Activated B cell treated with CpG ODN at 0.5 μM for 24 hours (primary cell): ENCODE measurements at regions not wholly inside any gene's neighbourhood (a gene's known extent, or its start where the extent isn't known, plus 50 kb on each side); places are given as distances from the start of the nearest gene placed in this dataset.
A peak's percentile ranks its signal among the peaks of the same experiment; 100 is the strongest.
"Not testable (repeated sequence)": the region's sequence is repeated elsewhere in the genome, so short reads cannot be mapped to it uniquely, and the experiment has no call there.

Source experiments
- ATAC-seq: fragments of 200-7000 bp; cut with Tn5 transposase; one replicate; pipeline ENCODE4 v1.10.0; 2021; ENCODE audit warnings: low read depth, mild to moderate bottlenecking, moderate library complexity
- CTCF ChIA-PET: fragments of 350-600 bp; sonication (Branson Sonifier 250); formaldehyde crosslinking; loops from one replicate; lab custom pipeline; 2021; ENCODE audit warnings: antibody characterized with exemption; lab: Charles Lee
- POLR2A ChIA-PET: fragments of 350-600 bp; sonication (Branson Sonifier 250); formaldehyde crosslinking; loops from one replicate; lab custom pipeline; 2021; ENCODE audit warnings: antibody characterized with exemption; lab: Charles Lee
- DNase-seq: peaks from one replicate; pipeline ENCODE4 v3.0.0; 2022
- H3K27ac Mint-ChIP-seq: one replicate; pipeline ENCODE4 v1.8.0; 2020; ENCODE audit warnings: mixed read lengths
- H3K27me3 Mint-ChIP-seq: one replicate; pipeline ENCODE4 v1.8.0; 2021; ENCODE audit warnings: mixed read lengths
- H3K36me3 Mint-ChIP-seq: one replicate; pipeline ENCODE4 v1.8.0; 2021; ENCODE audit warnings: low read depth, mixed read lengths
- H3K4me1 Mint-ChIP-seq: one replicate; pipeline ENCODE4 v1.8.0; 2021; ENCODE audit warnings: mixed read lengths
- H3K4me3 Mint-ChIP-seq: one replicate; pipeline ENCODE4 v1.8.0; 2020; ENCODE audit warnings: mild to moderate bottlenecking, mixed read lengths
- H3K9me3 Mint-ChIP-seq: one replicate; pipeline ENCODE4 v1.8.0; 2020; ENCODE audit warnings: mixed read lengths
- CTCF ChIP-seq: fragments of 200-600 bp; IDR thresholded peaks from one replicate; pipeline ENCODE4 v1.8.0; 2022; ENCODE audit warnings: antibody characterized with exemption, mild to moderate bottlenecking
- intact Hi-C: fragments of 100-400 bp; cut with micrococcal nuclease; formaldehyde crosslinking; loops from one replicate; pipeline ENCODE4 v1.15.1; 2024

- H3K4me1 Mint-ChIP-seq: peaks cover 30% of the 10 kb centered on the region
- no peaks in the 10 kb centered on the region for H3K36me3 Mint-ChIP-seq
- H3K27ac Mint-ChIP-seq: no peak overlapping the region
- POLR2A ChIA-PET: no interaction called here
- TF ChIP-seq CTCF: no peak
- no peak for DNase-seq
- intact Hi-C loops: loop anchor here (5.0 kb wide), 1 partner anchor 285 kb away; no protein-coding TSS in a partner anchor
- CTCF ChIA-PET: no interaction called here
- ATAC-seq: no peak
- no peaks in the 10 kb centered on the region for H3K9me3 Mint-ChIP-seq
- H3K27me3 Mint-ChIP-seq: no peaks in the 10 kb centered on the region
- H3K4me3 Mint-ChIP-seq: peak overlapping the region; percentile 58
These were observed 450.1 kb upstream of the TBL1XR1 start for GRCh38 chr3:177647341-177647740.

GRCh38 chr3:177647876-177648275 is 450.6 kb upstream of the TBL1XR1 start:
- H3K36me3 Mint-ChIP-seq: no peaks in the 10 kb centered on the region
- peak overlapping the region; percentile 58 for H3K4me3 Mint-ChIP-seq
- peaks cover 25% of the 10 kb centered on the region for H3K4me1 Mint-ChIP-seq
- no peaks in the 10 kb centered on the region for H3K9me3 Mint-ChIP-seq
- ChIA-PET POLR2A (no interaction called here), CTCF (no interaction called here)
- no peak overlapping the region for H3K27ac Mint-ChIP-seq
- no peak for TF ChIP-seq CTCF
- DNase-seq (no peak), ATAC-seq (no peak)
- no peaks in the 10 kb centered on the region for H3K27me3 Mint-ChIP-seq
- intact Hi-C loops: loop anchor here (5.0 kb wide), 1 partner anchor 286 kb away; no protein-coding TSS in a partner anchor

GRCh38 chr3:177652556-177653291 is 455.4 kb upstream of the TBL1XR1 start:
- H3K27me3 Mint-ChIP-seq: no peaks in the 10 kb centered on the region
- DNase-seq (no peak), ATAC-seq (no peak)
- ChIA-PET POLR2A (no interaction called here), CTCF (no interaction called here)
- H3K4me1 Mint-ChIP-seq: peaks cover 9% of the 10 kb centered on the region
- H3K27ac Mint-ChIP-seq: no peak overlapping the region
- no peaks in the 10 kb centered on the region for H3K36me3 Mint-ChIP-seq
- TF ChIP-seq CTCF: no peak
- intact Hi-C loops: loop anchor here (5.0 kb wide), 1 partner anchor 600 kb away; no protein-coding TSS in a partner anchor
- peaks cover 9% of the 10 kb centered on the region for H3K9me3 Mint-ChIP-seq
- H3K4me3 Mint-ChIP-seq: no peak overlapping the region

- Mint-ChIP-seq H3K27me3 (no peaks in the 10 kb centered on the region), H3K4me3 (no peak overlapping the region), H3K4me1 (peaks cover 6% of the 10 kb centered on the region), H3K9me3 (peaks cover 9% of the 10 kb centered on the region), H3K36me3 (no peaks in the 10 kb centered on the region), H3K27ac (no peak overlapping the region)
- ATAC-seq (no peak), DNase-seq (no peak)
- TF ChIP-seq CTCF: no peak
- intact Hi-C loops: no loop called here
- CTCF ChIA-PET: no interaction called here
- POLR2A ChIA-PET: no interaction called here
These were observed 460.0 kb upstream of the TBL1XR1 start for GRCh38 chr3:177657243-177657642.

- H3K4me1 Mint-ChIP-seq: peaks cover 6% of the 10 kb centered on the region
- TF ChIP-seq CTCF: no peak
- ATAC-seq (no peak), DNase-seq (no peak)
- no peaks in the 10 kb centered on the region for H3K36me3 Mint-ChIP-seq
- POLR2A ChIA-PET: no interaction called here
- H3K9me3 Mint-ChIP-seq: peaks cover 9% of the 10 kb centered on the region
- intact Hi-C loops: no loop called here
- H3K4me3 Mint-ChIP-seq: no peak overlapping the region
- H3K27me3 Mint-ChIP-seq: no peaks in the 10 kb centered on the region
- CTCF ChIA-PET: no interaction called here
- H3K27ac Mint-ChIP-seq: no peak overlapping the region
These were observed 461.1 kb upstream of the TBL1XR1 start for GRCh38 chr3:177658354-177658753.

- ChIA-PET POLR2A (interaction anchor here (0.7 kb wide), 1 partner anchor 305 kb away, joined by 3 read pairs; no protein-coding TSS in a partner anchor), CTCF (interaction anchor here (0.8 to 1.1 kb wide), 3 partner anchors 126 to 614 kb away, joined by 3 to 5 read pairs (median 4); no protein-coding TSS in a partner anchor)
- H3K36me3 Mint-ChIP-seq, H3K27me3 Mint-ChIP-seq, H3K4me3 Mint-ChIP-seq, H3K27ac Mint-ChIP-seq, DNase-seq, H3K9me3 Mint-ChIP-seq, H3K4me1 Mint-ChIP-seq, ATAC-seq: not testable (repeated sequence)
- intact Hi-C loops: loop anchor here (1.0 kb wide), 1 partner anchor 613 kb away; no protein-coding TSS in a partner anchor
These were observed 467.3 kb upstream of the TBL1XR1 start for GRCh38 chr3:177664380-177665103.
